HG03196 (cell line): ENCODE measurements at regions not wholly inside any gene's neighbourhood (a gene's known extent, or its start where the extent isn't known, plus 50 kb on each side); places are given as distances from the start of the nearest gene placed in this dataset.

ENCODE experiments used
- ATAC-seq: cut with Tn5 transposase; IDR thresholded peaks from one replicate; pipeline ENCODE4 v1.9.1; 2021; ENCODE audit not compliant: unreplicated experiment

DNA sequence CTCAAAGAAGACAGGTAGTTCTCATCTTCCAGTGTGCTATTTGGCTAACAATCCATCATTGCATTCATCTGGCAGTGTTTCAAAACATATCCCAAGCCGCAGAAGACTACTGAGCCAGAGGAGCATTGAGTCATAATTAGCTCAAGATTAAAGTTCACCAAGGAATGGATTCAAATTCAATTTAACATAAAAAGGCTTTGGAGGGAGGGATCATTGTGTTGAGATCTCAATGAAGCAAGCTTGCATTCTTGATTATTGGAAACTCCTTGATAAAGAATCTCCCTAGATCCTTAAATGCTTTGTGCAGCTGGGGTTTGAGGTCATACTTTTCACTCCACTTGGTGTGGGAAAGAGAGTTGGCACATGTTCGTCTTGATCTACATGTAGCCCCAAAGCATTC lies 142.8 kb upstream of the SEMA3A start:
- ATAC-seq, result no peak

DNA sequence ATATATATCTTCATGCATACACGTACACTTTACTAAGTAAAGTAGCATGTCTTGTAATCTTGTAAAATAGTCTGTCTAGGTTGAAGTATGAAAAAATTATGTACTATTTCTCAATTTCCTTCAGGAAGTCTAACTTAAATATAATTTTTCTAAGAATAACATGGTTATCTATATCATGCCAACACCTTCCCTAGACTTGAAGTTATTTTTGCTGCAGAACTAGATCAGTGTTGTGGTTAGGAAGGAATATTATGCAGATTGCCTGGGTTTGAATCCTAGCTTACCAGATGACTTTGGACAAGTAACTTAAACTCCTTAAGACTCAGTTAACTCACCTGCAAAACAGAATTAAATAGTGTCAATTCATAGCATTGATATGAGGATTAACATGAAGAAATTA lies 142.2 kb upstream of the SEMA3A start:
- ATAC-seq, result no peak

DNA sequence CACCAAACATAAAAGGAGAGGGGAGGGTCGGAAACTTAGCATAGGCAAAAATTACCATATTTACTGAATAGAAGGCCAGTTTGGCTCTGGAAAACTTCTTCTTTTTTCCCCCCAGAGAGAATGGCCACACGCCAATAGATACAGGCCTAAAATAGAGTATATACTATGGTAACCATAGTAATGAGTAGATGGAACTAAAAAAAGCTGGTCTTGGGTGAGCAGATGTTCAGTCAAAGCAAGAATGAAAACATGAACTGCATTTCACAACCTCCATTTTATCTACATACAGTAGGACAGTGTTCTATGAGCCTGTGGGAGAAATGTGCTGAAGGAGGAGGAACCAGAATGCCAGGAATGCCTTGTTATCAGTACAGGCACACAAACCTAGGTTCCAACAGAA lies 141.7 kb upstream of the SEMA3A start:
- ATAC-seq, result no peak

DNA sequence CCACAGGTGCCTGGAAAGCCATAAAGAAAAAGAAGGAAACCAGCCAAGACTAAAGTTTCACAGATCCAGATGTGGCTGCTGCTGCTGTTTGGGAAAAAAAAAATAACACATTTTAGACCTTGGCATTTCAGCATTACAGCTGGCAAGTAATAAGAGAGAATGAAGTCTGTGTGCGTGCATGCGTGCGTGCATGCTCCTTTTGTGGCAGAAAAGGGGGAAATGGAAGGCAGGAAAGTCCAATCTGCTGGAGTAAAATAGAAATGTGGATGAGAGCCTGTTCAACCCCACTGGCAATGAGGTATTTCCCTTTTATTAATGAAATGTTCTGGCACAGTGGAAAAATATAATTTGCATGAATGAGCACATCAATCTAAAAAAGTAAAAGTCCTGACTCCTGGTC lies 137.0 kb upstream of the SEMA3A start:
- no peak for ATAC-seq

DNA sequence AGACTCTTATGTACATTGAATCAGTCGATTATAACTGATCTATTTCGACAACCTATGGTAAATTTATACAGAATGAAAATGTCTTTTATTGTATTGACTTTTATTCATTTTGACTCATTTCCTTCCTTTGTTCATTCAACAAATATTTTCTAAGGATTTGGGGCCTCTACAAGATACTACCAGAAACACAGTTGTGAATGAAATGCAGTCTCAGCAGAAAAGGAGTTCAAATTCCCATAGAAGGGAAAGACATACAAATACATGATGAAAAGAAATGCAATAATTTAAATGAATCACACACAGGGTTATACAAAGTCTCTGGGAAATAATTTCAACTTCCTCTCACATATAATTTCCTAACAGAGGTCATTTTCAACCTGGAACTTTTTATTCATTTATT lies 134.0 kb upstream of the SEMA3A start:
- ATAC-seq, result no peak

DNA sequence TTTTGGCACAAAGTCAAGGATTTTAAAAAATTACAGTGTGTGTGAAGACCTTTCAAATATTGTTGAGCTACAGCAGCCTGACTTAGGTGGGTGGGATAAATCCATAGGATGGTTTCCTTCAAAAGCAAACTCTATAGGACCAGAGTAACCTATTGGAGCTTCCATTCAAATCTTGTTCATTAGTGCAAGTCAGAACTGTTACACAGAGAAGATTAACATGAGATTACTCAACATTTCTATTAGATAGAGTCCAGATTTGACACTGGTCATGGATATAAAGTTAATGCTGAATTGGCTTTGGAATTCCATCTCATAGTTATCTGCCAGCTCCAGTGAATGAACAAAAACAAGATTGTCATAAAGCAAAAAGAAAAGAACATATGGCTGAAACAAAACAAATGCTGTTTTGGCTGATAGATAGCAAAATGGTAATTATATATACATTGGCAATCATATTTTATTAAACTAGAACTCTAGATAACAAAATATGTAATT lies 129.6 kb upstream of the SEMA3A start:
- ATAC-seq, result no peak

DNA sequence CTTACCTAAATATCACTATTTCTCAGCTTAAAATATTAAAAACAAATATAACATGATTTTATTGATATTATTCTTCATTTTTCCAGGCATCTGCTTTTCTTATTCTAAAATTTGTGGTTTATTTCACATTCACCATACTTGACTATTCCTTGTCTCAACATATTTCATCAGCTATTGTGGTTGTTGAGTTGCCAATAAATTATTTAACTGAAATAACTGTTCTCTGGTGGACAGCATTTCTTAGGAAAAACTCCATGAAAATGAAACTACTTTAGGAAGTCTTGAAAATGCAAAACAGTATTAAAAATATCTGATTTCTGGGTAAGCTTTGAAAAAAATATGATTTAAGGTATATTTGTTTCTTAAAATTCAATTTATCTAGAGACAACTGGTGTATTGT lies 122.9 kb upstream of the SEMA3A start:
- ATAC-seq, result no peak

DNA sequence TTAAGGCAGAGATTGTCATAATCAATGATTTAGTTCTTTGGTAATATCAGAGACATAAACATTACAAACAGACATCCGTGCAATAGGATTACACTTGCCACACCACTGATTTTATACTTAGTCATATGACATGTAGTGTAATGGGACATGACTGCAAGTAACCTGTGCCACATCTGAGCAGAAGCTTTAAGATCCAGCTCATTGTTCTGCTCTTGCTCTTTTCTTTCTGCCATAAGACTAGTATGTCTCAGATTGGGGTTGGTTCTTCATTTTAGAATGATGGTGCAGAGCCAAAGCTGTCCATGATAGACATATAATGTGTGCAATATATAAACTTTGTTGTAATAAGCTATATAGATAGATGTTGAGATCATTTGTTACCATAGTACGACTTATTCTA lies 119.7 kb upstream of the SEMA3A start:
- no peak for ATAC-seq

DNA sequence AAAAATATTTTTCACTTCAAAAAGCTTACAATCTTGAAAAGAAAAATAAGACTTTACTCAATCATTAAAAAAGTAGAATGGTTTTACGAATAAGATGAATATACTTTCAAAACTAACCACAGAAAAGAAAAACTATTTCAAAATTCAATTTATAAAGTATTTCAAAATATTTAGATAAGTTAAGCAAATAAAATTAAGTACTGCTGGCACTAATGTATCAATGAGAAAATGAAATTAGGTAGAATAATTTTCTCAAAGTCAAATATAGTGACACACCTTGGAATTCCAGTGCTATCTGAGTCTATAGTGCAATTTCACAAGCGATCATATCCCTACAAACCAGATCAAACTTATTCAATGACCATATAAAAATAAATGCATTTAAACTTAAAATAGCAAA lies 109.8 kb upstream of the SEMA3A start:
- ATAC-seq, result no peak

DNA sequence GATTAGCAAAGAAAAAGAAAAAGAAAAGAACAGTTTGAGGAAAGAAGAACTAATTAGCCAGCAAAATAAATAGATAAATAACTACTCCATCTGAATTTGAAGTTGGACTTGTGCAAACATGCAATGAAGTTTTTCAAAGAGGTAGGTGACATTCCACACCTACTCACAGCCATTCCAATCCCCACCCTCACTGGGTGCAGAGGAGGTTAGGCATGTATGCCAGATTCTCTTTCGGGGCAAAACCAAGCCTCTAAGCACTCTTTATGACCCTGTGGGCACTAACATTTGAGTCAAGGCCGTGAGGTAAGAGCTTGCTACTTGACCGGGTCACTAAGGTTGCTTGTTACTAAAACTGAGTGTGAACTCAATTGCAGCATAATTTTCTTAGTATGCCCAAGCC lies 108.4 kb upstream of the SEMA3A start:
- no peak for ATAC-seq

DNA sequence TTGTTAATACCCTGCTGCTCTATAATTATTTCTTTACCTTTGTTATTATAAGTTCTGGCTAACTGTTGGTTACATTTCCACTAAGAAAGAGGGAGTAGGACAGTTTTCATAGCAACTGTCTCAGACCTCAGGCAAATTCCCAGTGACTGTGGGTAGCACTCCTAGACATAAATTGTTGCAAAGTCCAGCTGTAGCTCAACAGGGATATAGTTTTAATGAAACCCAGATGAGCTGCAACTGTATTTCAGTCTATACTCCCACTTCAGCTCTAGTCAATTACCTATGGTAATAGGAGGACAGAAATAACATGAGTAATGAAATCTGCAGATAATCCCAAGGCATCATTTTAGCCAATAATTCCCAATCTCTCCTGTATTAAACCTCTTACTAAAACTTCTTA lies 103.0 kb upstream of the SEMA3A start:
- no peak for ATAC-seq

DNA sequence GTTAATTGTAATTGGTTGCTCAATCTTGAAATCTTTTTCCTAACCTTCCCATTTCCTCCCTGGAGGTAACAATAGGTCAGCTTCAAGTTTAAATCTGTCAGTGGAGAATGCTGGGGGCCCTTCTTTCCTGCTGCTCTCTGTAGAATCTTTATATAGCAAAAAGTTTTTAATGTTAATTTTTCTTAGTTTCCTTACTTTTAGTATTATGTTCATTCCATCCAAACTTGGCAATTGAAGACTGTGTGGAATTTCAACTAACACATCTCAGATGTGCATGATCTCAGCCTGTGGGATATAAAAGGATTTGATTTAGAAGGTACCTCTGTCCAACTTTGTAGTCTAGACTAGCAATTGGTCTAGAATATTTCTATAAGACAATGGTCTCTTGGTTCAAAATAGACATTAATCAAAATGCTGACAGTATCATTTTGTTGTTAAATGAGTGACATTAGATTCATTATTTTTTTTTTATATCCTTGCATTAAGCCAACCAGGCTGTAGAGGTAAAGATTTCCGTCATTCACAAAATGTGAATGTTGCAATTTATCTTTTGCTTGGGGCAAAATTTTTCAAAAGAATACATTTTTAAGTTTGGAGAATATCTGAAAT lies 100.4 kb upstream of the SEMA3A start:
- no peak for ATAC-seq

DNA sequence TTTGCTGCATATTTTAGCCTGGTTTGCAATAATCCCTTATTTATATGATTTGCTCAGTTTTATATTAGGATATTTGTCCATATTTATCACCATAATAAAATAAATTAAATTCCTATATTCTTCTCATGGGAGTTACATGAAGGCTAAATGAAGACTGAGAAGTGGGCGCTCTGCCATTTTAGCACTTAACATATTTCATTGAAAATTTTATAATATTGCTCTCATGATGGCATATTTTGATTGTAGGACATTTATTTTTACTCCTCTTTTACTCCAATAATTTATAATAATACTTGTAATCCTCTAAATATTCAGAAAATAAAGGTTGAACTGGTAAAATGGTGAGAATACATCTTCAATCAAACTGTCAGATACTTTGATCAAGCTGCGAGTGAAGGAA lies 99.8 kb upstream of the SEMA3A start:
- no peak for ATAC-seq

DNA sequence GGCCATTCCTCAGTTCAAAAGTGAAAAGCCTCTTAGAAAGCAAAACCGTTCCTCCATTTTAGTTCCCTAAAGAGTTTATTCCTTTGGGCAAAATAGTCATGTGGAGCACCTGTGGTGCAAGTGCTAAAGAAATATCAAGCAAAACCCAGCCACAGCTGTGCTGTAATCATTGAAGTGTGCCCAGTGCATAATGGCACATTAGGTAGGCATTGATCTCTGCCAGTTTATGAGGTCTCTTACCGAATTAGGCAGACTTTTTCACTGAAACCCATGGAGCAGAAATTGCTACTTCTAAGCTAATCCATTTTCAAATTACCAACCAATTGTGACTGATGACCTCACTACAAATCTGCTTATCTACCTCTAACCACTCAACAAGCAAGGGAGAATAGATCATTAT lies 97.2 kb upstream of the SEMA3A start:
- no peak for ATAC-seq

DNA sequence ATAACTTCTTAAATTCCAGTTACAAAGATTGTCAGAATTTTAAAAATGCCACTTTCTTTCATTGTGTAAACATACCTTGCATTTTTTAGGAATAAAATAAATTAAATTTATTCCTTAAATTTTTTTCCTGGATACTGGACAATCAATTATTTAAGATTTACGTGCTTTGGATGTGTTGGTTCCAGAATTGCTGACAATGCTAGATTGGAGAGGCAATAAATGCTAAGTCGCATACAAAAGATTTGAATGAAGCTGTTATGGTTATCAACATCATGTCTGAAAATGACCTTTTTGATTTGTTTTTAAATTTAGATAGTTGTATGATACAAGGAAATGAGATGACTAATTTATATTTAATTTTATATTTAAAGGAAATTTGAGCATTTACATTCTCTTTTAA lies 89.2 kb upstream of the SEMA3A start:
- ATAC-seq, result no peak

DNA sequence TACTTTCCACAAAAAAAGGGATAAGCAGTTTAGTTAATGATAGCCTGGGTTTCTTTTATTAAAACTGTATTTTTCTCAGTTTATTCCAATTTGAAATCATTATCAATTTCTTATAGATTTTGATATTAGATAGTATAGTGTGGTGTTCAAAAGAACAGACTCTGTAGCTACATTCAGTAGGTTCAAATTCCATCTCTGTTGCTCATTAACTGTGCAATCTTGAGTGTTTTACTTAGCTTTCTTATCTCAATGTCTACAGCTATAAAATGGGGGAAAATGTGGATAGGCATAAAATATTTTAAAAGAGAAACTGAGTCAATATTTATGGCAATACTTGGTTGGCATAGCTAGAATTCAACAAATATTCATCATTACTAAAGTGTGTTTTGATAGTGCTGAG lies 86.9 kb upstream of the SEMA3A start:
- no peak for ATAC-seq

DNA sequence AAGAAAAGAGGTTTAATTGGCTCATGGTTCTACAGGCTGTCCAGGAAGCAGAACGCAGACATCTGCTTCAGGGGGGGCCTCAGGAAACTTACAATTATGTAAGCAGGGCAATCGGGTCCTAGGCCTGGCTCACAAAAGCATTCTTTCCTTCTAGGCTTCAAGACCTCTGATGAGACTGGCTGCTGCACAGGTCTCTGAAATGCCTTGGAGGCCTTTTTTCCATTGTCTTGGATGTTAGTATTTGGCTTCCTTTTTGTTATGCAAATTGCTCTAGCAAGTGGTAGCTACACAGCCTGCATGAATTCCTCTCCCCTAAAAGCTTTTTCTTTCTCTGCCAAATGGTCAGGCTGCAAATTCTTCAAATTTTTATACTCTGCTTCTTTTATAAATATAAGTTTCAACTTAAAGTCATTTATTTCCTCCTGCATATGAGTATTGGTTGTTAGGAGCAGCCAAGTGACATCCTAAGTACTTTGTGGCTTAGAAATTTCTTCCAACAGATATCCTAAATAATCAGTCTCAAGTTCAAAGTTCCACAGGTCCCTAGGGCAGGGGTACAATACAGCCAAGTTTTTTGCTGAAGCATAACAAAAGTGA lies 83.1 kb upstream of the SEMA3A start:
- ATAC-seq, result no peak

DNA sequence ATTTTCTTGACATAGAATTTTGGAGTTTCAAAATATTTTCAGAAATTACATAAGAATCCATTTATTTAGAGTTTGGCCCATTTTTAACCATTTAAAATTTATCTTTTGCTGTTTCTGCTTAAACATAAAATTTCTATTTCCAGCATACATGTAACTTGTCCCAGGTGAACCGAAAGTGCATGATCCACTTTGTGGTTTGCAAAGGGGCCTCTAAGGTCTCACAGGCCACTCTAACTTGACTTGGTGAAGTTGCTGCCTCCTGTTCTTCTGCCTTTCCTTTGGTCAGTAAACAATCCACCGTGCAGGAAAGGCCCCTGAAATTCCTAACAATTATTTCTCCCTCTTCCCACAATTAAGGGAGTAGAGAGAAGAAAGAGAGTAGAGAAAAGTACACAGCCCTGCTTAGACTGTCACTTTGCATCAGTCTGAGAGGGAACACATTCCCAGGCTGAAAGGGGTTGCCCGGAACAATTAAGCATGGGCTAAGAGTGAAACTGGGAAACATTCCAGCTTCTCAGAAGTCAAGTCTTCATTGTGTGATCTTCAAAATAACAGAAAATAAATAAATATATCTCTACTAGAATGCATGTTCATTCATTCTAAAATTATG lies 79.5 kb upstream of the SEMA3A start:
- ATAC-seq, result no peak

DNA sequence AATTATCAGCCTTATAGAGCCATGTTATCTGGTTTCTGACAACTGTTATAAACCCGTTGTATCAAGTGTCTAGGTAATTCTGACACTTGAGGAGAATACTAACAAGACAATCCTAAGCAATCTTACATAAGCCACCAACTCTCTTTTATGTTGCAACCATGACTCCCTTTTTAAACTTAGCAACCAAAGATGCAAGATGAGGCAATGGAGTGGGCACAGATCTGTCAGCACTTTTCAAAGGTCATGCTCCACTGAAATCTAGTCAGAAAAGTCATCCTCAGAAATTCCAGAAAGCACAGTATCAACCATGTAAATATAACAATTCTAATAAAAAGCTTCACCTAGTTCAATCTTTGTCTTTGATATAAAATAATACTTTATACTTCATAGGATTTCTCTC lies 77.0 kb upstream of the SEMA3A start:
- no peak for ATAC-seq

DNA sequence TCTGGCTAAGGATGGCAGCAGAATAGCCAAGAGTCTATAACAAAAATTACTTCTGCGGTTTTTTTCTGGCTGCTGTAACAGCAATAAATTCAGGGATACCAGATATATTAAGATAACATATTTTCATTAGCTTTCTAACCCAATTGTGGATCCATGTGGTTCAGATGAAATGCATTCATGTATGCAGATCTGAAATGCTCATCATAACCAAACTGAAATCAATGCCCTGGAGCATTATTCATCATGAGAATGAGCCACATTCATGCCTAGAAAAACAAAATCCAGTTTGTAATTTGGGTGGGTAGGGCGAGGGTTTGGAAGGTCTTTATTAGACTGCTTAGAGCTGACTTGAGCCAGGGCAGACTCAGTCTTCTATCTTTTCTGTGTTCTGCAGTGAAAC lies 69.8 kb upstream of the SEMA3A start:
- no peak for ATAC-seq

DNA sequence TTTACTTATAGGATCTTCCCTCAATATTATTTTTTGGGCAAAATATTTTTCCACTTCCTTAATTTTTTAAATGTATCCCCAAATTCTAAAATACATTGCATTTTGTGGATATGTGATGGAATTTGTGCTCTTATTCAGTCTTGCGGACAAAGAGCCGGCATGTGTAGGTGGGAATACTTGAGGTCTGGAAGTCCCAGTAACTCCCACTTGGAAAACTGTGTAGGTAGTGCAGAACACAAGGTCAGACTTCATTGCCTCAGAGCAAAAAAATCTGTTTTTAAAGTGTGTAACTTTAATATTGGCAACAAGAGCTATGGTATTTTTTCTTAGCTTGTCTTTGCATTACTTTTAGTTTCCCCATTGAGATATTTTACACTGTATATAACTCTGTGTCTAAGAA lies 68.5 kb upstream of the SEMA3A start:
- no peak for ATAC-seq

DNA sequence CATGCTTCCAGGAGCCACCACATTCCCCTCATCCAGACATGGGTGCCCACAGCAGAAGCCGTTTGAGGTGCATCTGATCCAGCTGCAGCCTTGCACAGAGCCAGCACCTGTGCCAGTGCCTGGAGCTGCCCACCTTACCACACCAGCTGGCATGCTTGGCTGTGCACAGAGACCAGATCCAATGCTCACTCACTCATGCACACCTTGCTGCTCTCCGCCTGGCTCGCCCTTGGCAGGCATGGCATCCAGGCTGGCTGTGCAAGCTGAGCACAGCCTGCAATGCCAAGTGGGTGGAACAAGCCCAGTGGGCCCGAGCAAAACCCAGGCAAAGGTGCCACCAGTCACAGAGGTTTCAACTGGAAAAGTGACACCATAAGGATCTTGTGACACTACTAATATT lies 66.9 kb upstream of the SEMA3A start:
- ATAC-seq, result no peak

DNA sequence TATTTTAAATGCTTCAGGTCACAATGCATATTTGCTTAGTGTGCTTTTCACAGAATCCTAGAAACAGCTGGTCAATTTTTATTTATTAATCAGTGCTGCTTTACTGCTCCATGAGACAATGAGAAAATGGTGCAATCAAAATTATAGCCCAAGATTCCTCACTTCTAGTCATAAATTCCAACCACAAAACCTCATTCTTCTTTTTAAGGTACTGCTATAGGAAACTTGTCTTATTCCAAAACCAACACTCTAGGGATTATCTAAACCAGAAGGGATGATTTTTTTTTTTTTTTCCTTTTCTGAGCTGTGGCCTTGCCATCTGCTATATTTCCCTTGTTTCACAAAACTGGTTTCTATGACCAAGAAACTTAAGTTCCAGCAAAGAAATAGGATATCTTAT lies 64.0 kb upstream of the SEMA3A start:
- no peak for ATAC-seq
